HL-60/S4 treated with phorbol 12-myristate 13-acetate at 8.2 ng/mL for 4 days and 3 days (cell line): ENCODE measurements at regions not wholly inside any gene's neighbourhood (a gene's known extent, or its start where the extent isn't known, plus 50 kb on each side); places are given as distances from the start of the nearest gene placed in this dataset.

Source experiments
- in situ Hi-C: fragments of 300-500 bp; cut with MboI; formaldehyde crosslinking; loops from 2 replicates; pipeline ENCODE4 v1.15.0; 2022; ENCODE audit warnings: low sequenced_read_pairs

- in situ Hi-C loops, result no loop called here
These were observed 709.0 kb downstream of the EPM2A start for GRCh38 chr6:145026267-145026679.

- in situ Hi-C loops, result no loop called here
These were observed 707.0 kb downstream of the EPM2A start for GRCh38 chr6:145028144-145028818.

GRCh38 chr6:145031001-145031400 is 704.3 kb downstream of the EPM2A start:
- in situ Hi-C loops, result no loop called here

GRCh38 chr6:145031962-145032361 is 703.4 kb downstream of the EPM2A start:
- in situ Hi-C loops, result no loop called here

GRCh38 chr6:145032562-145033145 is 702.7 kb downstream of the EPM2A start:
- in situ Hi-C loops, result no loop called here

- in situ Hi-C loops, result no loop called here
These were observed 700.7 kb downstream of the EPM2A start for GRCh38 chr6:145034664-145035063.

GRCh38 chr6:145036236-145036635 is 699.1 kb downstream of the EPM2A start:
- in situ Hi-C loops, result no loop called here

GRCh38 chr6:145036848-145037567 is 698.3 kb downstream of the EPM2A start:
- in situ Hi-C loops, result no loop called here

GRCh38 chr6:145042559-145042958 is 692.8 kb downstream of the EPM2A start:
- in situ Hi-C loops, result no loop called here

GRCh38 chr6:145043926-145044500 is 691.3 kb downstream of the EPM2A start:
- in situ Hi-C loops, result no loop called here

- in situ Hi-C loops, result no loop called here
These were observed 690.6 kb downstream of the EPM2A start for GRCh38 chr6:145044641-145045246.

- in situ Hi-C loops, result no loop called here
These were observed 689.7 kb downstream of the EPM2A start for GRCh38 chr6:145045582-145045981.

- in situ Hi-C loops, result no loop called here
These were observed 687.4 kb downstream of the EPM2A start for GRCh38 chr6:145047891-145048290.

- in situ Hi-C loops, result no loop called here
These were observed 683.7 kb downstream of the EPM2A start for GRCh38 chr6:145051661-145052060.

GRCh38 chr6:145055567-145055966 is 679.8 kb downstream of the EPM2A start:
- in situ Hi-C loops, result no loop called here

- in situ Hi-C loops, result no loop called here
These were observed 674.6 kb downstream of the EPM2A start for GRCh38 chr6:145060714-145061113.

GRCh38 chr6:145063091-145063490 is 672.2 kb downstream of the EPM2A start:
- in situ Hi-C loops, result no loop called here

- in situ Hi-C loops, result no loop called here
These were observed 667.9 kb downstream of the EPM2A start for GRCh38 chr6:145067430-145067829.

- in situ Hi-C loops, result no loop called here
These were observed 666.7 kb downstream of the EPM2A start for GRCh38 chr6:145068577-145068976.

GRCh38 chr6:145069966-145070365 is 665.4 kb downstream of the EPM2A start:
- in situ Hi-C loops, result no loop called here

- in situ Hi-C loops, result no loop called here
These were observed 664.5 kb downstream of the EPM2A start for GRCh38 chr6:145070791-145071190.
